GM23248 (cell line): ENCODE measurements at regions not wholly inside any gene's neighbourhood (a gene's known extent, or its start where the extent isn't known, plus 50 kb on each side); places are given as distances from the start of the nearest gene placed in this dataset.

Experiments used
- EZH2 ChIP-seq: fragments of 200-600 bp; sonication (generic); IDR thresholded peaks from 2 replicates; pipeline ENCODE4 v1.6.1; 2018; ENCODE audit warnings: antibody characterized with exemption, mild to moderate bottlenecking; ENCODE audit not compliant: insufficient read depth, poor library complexity, severe bottlenecking
- EZH2phosphoT487 ChIP-seq: fragments of 200-600 bp; sonication (generic); IDR thresholded peaks from 2 replicates; pipeline ENCODE4 v1.6.1; 2018; ENCODE audit warnings: antibody characterized with exemption, moderate library complexity, mild to moderate bottlenecking, low read depth; ENCODE audit not compliant: insufficient read depth

- TF ChIP-seq EZH2 (no peak), EZH2phosphoT487 (no peak)
These were observed 170.8 kb downstream of the TMEM18 start for GRCh38 chr2:506451-506850.
